ENCODE measurements at regions not wholly inside any gene's neighbourhood (a gene's known extent, or its start where the extent isn't known, plus 50 kb on each side); places are given as distances from the start of the nearest gene placed in this dataset.

- Histone ChIP-seq H3K4me1 (ENCODE audit: control insufficient read depth, insufficient read depth, low read length) (no peaks in the 10 kb centered on the region), H3K4me3 (ENCODE audit: low read depth in 2 of 2, low read length in 2 of 2) (no peak overlapping the region), H3K9me3 (ENCODE audit: control insufficient read depth, insufficient read depth, low read depth, low read length) (no peaks in the 10 kb centered on the region), H3K27ac (ENCODE audit: low read length) (no peak overlapping the region), H3K36me3 (ENCODE audit: control insufficient read depth, insufficient read depth, low read length) (no peaks in the 10 kb centered on the region), H3K27me3 (ENCODE audit: control insufficient read depth, insufficient read depth, low read length) (no peaks in the 10 kb centered on the region)
- intact Hi-C loops (cut with micrococcal nuclease; ENCODE audit: unreplicated experiment) (no loop called here), in situ Hi-C loops (cut with HindIII; ENCODE audit: low pct_unique_long_range_greater_than_20kb, low sequenced_read_pairs) (no loop called here)
- DNase-seq (ENCODE audit: low read depth, low spot score) (no peak), ATAC-seq (no peak)
- no peak for TF ChIP-seq REST (IDR thresholded peaks at IDR 0.05; ENCODE audit: insufficient read depth in 1 of 2, low read depth in 2 of 2, low read length in 1 of 2)
- no peak for TF ChIP-seq TCF7L2 (IDR thresholded peaks at IDR 0.05; ENCODE audit: low read depth, low read length)
- TF ChIP-seq CTCF (IDR thresholded peaks at IDR 0.05) = no peak
- no peak for TF ChIP-seq SIN3A (IDR thresholded peaks at IDR 0.05; ENCODE audit: borderline replicate concordance, insufficient read depth, low read depth, low read length)
- TF ChIP-seq POLR2AphosphoS5 (IDR thresholded peaks at IDR 0.05; ENCODE audit: low read depth, low read length) = no peak
- CTCF ChIA-PET = no interaction called here
- BruUV-seq (replicated peaks) = no TSS peak
- POLR2A ChIA-PET = no interaction called here
These were observed 186.4 kb downstream of the CAAP1 start for GRCh38 chr9:26706223-26706622.

GRCh38 chr9:26695298-26695622 lies 197.3 kb downstream of the CAAP1 start:
- no peak for ATAC-seq
- CTCF ChIA-PET = no interaction called here
- intact Hi-C loops (cut with micrococcal nuclease; ENCODE audit: unreplicated experiment) (no loop called here), in situ Hi-C loops (cut with HindIII; ENCODE audit: low pct_unique_long_range_greater_than_20kb, low sequenced_read_pairs) (no loop called here)
- DNase-seq (ENCODE audit: low read depth, low spot score) = no peak
- BruUV-seq (replicated peaks) = no TSS peak
- POLR2A ChIA-PET = no interaction called here
- Histone ChIP-seq H3K9me3 (ENCODE audit: control insufficient read depth, insufficient read depth, low read depth, low read length) (no peaks in the 10 kb centered on the region), H3K4me1 (ENCODE audit: control insufficient read depth, insufficient read depth, low read length) (no peaks in the 10 kb centered on the region), H3K27ac (ENCODE audit: low read length) (no peak overlapping the region), H3K36me3 (ENCODE audit: control insufficient read depth, insufficient read depth, low read length) (no peaks in the 10 kb centered on the region), H3K4me3 (ENCODE audit: low read depth in 2 of 2, low read length in 2 of 2) (no peak overlapping the region), H3K27me3 (ENCODE audit: control insufficient read depth, insufficient read depth, low read length) (no peaks in the 10 kb centered on the region)
- TF ChIP-seq CTCF (IDR thresholded peaks at IDR 0.05) (no peak), POLR2AphosphoS5 (IDR thresholded peaks at IDR 0.05; ENCODE audit: low read depth, low read length) (no peak), SIN3A (IDR thresholded peaks at IDR 0.05; ENCODE audit: borderline replicate concordance, insufficient read depth, low read depth, low read length) (no peak), TCF7L2 (IDR thresholded peaks at IDR 0.05; ENCODE audit: low read depth, low read length) (no peak), REST (IDR thresholded peaks at IDR 0.05; ENCODE audit: insufficient read depth in 1 of 2, low read depth in 2 of 2, low read length in 1 of 2) (no peak)
